ENCODE measurements at regions not wholly inside any gene's neighbourhood (a gene's known extent, or its start where the extent isn't known, plus 50 kb on each side); places are given as distances from the start of the nearest gene placed in this dataset.

DNA sequence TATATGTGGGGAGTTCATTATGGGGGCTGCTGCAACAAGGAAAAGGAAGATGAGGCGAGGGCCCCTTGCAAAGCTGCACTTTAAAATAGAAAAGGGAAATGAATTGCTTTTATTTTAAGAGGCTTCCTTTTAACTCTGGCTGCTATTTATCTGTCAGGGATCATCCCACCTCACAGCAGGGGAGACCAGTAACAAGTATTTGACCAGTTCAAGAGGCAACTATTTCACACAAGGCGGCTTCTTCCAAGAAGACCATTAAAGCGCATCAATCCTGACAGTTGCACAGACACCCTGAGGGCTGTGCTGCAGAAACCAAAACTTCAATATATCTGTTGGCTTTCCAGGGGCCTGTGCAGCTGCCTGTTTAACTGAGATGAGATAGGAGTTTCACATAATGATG, 1009.2 kb downstream of the SORCS3 start:
- H3K4me3 ChIP-seq (ENCODE audit: low read depth, low read length), result no peak overlapping the region
- TF ChIP-seq, protein P1, sequence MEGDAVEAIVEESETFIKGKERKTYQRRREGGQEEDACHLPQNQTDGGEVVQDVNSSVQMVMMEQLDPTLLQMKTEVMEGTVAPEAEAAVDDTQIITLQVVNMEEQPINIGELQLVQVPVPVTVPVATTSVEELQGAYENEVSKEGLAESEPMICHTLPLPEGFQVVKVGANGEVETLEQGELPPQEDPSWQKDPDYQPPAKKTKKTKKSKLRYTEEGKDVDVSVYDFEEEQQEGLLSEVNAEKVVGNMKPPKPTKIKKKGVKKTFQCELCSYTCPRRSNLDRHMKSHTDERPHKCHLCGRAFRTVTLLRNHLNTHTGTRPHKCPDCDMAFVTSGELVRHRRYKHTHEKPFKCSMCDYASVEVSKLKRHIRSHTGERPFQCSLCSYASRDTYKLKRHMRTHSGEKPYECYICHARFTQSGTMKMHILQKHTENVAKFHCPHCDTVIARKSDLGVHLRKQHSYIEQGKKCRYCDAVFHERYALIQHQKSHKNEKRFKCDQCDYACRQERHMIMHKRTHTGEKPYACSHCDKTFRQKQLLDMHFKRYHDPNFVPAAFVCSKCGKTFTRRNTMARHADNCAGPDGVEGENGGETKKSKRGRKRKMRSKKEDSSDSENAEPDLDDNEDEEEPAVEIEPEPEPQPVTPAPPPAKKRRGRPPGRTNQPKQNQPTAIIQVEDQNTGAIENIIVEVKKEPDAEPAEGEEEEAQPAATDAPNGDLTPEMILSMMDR (IDR thresholded peaks at IDR 0.05; ENCODE audit: control insufficient read depth, extremely low read depth, insufficient read depth), result no peak
- no peak for DNase-seq (ENCODE audit: low read depth)

DNA sequence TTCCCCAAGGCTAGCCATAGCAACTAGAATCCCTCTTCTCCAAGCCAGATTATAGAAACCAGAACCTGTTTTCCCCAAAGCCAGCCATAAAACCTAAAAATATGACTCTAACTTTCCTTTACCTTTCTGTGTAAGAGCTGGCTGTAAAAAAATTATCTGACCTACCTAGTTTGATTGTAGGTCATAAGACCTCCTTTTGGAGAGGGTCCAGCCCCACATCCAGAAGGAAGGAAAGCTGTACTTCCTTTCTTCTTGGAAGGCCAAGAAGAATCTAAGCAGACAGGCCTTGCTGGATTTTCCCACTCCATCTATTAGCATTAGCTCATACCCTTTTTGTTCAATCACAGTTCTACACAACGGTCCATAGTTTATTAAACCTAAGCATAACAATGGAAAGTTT, 1006.3 kb downstream of the SORCS3 start:
- no peak for DNase-seq (ENCODE audit: low read depth)
- no peak overlapping the region for H3K4me3 ChIP-seq (ENCODE audit: low read depth, low read length)
- TF ChIP-seq, protein P1 (IDR thresholded peaks at IDR 0.05; ENCODE audit: control insufficient read depth, extremely low read depth, insufficient read depth), result no peak

DNA sequence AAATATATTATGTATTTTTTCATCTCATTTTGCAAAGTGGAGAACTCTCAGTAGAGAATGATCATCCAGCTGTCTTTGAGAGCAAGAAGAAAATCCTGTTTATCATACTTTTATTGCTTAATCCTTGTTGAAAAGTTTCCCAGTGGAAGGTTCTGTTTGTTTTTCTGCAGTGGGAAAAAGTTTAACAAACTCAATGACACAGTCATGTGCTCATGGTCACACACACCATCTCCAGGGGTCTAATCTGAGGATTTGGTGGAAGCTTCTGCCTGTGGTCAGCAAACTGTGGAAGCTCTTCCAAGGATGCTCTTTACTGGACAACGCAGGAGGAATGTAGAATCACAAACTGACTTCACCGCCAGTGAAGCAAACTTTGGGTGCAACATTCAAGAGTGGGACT, 1003.9 kb downstream of the SORCS3 start:
- no peak overlapping the region for H3K4me3 ChIP-seq (ENCODE audit: low read depth, low read length)
- DNase-seq (ENCODE audit: low read depth), result no peak
- TF ChIP-seq, protein P1 (IDR thresholded peaks at IDR 0.05; ENCODE audit: control insufficient read depth, extremely low read depth, insufficient read depth), result no peak

DNA sequence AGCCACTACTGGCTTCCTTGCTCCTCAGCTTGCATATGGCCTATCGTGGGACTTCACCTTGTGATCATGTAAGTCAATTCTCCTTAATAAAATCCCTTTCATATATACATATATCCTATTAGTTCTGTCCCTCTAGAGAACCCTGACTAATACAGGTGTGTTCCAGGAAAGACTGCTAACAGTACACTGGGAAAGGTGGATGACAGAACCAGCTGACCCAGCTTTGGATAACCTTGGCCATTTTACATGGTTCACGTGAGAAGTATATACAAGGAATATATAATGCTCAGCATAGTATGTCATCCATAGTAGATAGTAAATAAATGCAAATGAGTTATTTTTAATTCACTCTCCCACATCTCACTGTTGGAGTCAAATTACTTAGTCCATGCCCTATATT, 1003.5 kb downstream of the SORCS3 start:
- DNase-seq (ENCODE audit: low read depth), result no peak
- H3K4me3 ChIP-seq (ENCODE audit: low read depth, low read length), result no peak overlapping the region
- TF ChIP-seq, protein P1 (IDR thresholded peaks at IDR 0.05; ENCODE audit: control insufficient read depth, extremely low read depth, insufficient read depth), result no peak

DNA sequence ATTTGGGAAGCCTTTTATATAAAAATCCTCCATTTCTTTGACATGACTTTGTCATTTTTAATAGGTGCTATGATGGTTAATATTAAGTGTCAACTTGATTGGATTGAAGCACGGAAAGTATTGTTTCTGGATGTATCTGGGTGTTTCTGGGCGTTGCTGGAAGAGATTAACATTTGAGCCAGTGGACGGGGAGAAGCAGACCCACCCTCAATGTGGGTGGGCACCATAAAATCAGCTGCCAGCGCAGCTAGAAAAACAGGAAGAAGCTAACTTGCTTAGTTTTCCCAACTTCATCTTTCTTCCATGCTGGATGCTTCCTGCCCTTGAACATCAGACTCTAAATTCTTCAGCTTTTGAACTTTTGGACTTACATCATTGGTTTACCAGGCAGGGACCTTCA, 1003.0 kb downstream of the SORCS3 start:
- H3K4me3 ChIP-seq (ENCODE audit: low read depth, low read length), result no peak overlapping the region
- TF ChIP-seq, protein P1 (IDR thresholded peaks at IDR 0.05; ENCODE audit: control insufficient read depth, extremely low read depth, insufficient read depth), result no peak
- DNase-seq (ENCODE audit: low read depth), result no peak

DNA sequence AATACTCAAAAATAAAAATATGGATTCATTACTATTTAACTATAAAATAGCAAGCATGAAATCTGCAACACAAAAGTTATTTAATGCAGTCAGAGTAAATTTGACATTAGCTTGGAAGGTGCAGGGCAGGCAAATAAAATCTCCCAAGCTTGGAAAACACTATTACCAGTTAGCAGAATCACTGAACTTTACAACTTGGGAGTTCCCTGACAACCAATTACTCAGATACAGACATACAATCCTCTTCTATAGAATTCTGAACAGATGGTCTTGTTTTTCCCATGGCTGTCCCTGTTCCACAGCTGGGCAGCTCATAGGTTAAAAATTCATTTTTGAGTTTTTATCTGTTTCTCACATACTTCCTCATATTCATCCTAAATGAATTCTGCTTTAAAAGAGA, 1002.6 kb downstream of the SORCS3 start:
- no peak overlapping the region for H3K4me3 ChIP-seq (ENCODE audit: low read depth, low read length)
- TF ChIP-seq, protein P1 (IDR thresholded peaks at IDR 0.05; ENCODE audit: control insufficient read depth, extremely low read depth, insufficient read depth), result no peak
- DNase-seq (ENCODE audit: low read depth), result no peak

DNA sequence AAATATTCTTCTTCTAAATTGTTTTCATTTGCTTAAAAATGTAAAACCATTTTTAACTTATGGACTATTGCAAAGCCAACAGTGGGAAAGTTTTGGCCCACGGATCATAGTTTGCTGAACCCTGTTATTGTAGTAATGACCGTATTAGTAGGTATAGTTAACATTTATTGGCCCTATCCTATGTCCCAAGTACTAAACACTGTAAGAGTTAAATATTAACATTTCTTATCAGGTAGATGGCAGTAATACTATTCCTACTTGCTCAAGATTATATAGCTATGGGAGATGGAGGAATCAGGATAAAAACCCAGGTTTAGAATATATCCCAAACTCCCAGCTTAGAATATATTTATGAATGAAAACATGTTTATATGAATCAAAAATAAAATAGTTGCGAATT, 993.2 kb downstream of the SORCS3 start:
- no peak for DNase-seq (ENCODE audit: low read depth)
- TF ChIP-seq, protein P1 (IDR thresholded peaks at IDR 0.05; ENCODE audit: control insufficient read depth, extremely low read depth, insufficient read depth), result no peak
- H3K4me3 ChIP-seq (ENCODE audit: low read depth, low read length), result no peak overlapping the region

All from LNCaP clone FGC (cell line).